AG04449 (cell line): ENCODE measurements at regions not wholly inside any gene's neighbourhood (a gene's known extent, or its start where the extent isn't known, plus 50 kb on each side); places are given as distances from the start of the nearest gene placed in this dataset.
"Not testable (repeated sequence)": the region's sequence is repeated elsewhere in the genome, so short reads cannot be mapped to it uniquely, and the experiment has no call there.

ENCODE experiments used
- CTCF ChIA-PET: fragments of 350-600 bp; formaldehyde crosslinking; extraction: SDS; loops from one replicate; lab custom pipeline; 2021; ENCODE audit warnings: antibody characterized with exemption; lab: Yijun Ruan, JAX
- POLR2A ChIA-PET: fragments of 400-600, 350-600 bp; formaldehyde crosslinking; extraction: SDS; loops from one replicate; lab custom pipeline; 2020; ENCODE audit warnings: antibody characterized with exemption, inconsistent platforms; lab: Yijun Ruan, JAX
- DNase-seq: peaks from one replicate; pipeline ENCODE4 v3.0.0-alpha.2; 2010; ENCODE audit warnings: low read depth, low spot score
- H3K4me3 ChIP-seq: 2 replicates; pipeline ENCODE4 v1.5.1; 2011; ENCODE audit warnings: low read depth, mild to moderate bottlenecking, control low read depth, low read length
- TF ChIP-seq, protein P1 (sequence below): IDR thresholded peaks from one replicate; pipeline ENCODE4 v1.5.1; 2011; ENCODE audit warnings: mild to moderate bottlenecking, moderate library complexity, low read length, control low read depth, inconsistent platforms; ENCODE audit not compliant: insufficient read depth; ENCODE audit errors: missing control alignments

DNA sequence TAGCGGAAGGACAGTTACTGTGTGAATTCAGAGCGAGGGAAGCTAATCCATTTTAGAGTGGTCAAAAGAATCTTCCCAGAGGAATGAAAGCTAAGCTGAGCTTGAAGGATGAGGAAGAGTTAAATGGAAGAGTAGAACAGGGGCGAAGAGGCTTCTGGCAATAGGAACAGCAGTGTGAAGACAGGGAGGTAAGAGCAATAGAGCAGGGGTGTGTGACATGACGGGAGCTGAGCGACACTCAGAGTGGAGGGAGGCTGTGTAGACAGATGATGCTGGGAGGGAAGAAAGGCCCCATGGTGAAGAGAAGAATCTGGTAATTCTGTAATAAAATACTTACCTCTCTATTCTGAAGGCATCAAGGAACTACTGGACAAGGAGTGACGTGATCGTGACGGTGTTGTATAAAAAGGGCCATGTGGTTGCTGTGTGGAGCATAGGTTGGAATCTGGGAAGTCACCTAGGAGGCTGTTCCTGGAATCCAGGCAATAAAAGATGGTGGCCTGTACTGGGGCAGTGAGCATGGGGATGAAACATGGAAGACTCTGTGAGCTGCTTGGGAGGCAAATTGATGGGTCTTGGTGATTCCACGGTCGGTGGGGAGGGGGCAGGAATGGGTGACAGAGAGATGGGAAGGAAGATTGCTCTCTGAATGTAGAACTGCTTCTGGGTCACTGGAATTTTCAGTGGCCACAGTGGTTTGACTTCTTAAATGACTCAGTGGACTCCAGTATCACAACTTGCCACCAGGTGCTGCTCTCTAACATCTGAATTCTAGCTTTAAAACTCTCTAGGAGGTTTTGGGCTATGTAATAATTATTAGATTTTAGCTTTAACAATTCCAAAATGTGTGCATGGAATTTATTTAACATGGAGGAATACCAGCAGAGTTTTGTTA lies 164.1 kb downstream of the ATP23 start:
- TF ChIP-seq, protein P1, sequence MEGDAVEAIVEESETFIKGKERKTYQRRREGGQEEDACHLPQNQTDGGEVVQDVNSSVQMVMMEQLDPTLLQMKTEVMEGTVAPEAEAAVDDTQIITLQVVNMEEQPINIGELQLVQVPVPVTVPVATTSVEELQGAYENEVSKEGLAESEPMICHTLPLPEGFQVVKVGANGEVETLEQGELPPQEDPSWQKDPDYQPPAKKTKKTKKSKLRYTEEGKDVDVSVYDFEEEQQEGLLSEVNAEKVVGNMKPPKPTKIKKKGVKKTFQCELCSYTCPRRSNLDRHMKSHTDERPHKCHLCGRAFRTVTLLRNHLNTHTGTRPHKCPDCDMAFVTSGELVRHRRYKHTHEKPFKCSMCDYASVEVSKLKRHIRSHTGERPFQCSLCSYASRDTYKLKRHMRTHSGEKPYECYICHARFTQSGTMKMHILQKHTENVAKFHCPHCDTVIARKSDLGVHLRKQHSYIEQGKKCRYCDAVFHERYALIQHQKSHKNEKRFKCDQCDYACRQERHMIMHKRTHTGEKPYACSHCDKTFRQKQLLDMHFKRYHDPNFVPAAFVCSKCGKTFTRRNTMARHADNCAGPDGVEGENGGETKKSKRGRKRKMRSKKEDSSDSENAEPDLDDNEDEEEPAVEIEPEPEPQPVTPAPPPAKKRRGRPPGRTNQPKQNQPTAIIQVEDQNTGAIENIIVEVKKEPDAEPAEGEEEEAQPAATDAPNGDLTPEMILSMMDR = no peak
- DNase-seq = no peak
- H3K4me3 ChIP-seq = no peak overlapping the region
- ChIA-PET POLR2A (no interaction called here), CTCF (interaction anchor here (0.7 kb wide), 1 partner anchor 33 kb away, joined by 3 read pairs; no protein-coding TSS in a partner anchor)

DNA sequence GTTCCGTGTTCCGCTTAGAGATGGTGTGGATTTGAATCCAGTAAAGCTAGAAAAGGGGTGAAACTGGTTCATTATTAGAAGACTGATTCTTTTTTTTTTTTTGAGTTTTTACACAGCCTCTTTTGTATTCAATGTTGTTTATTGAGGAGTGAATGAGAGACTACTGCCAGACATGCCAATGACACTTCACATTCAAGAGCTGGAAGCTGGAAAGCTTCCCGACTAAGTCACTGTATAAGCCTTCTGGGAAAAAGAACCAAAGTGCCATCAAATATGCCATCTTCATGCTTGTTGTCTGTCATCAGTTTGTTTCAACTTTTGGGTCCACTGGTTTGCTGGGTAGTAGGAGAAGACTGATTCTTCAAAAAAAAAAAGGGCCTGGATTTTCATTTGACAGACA lies 164.8 kb downstream of the ATP23 start:
- POLR2A ChIA-PET = no interaction called here
- CTCF ChIA-PET = interaction anchor here (0.7 kb wide), 1 partner anchor 34 kb away, joined by 3 read pairs; no protein-coding TSS in a partner anchor
- TF ChIP-seq, protein P1 = no peak
- no peak for DNase-seq
- no peak overlapping the region for H3K4me3 ChIP-seq

- TF ChIP-seq, protein P1 = no peak
- H3K4me3 ChIP-seq = no peak overlapping the region
- no peak for DNase-seq
- ChIA-PET POLR2A (no interaction called here), CTCF (no interaction called here)
These were observed 175.8 kb downstream of the ATP23 start for GRCh38 chr12:58117201-58117600.

DNA sequence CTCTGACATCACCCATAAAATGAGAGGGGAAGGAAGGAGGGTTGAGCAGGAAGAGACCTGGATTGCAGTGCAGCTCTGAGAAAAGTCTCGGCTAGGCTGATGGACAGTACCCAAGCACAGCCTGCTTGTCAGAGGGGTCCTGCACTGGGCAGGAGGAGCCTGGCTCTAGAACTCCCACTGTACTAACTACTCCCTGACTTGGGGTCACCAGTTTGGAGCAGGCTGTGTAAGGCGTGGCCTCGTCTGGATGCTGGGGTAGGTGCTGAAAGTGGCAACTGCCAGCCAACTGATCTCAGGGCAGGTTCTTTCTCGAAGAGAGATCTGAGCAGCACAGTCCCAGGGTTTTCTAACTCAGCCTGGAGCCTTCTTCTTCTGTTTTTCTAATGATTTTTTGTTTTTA lies 176.3 kb downstream of the ATP23 start:
- H3K4me3 ChIP-seq = no peak overlapping the region
- ChIA-PET CTCF (no interaction called here), POLR2A (no interaction called here)
- DNase-seq = no peak
- TF ChIP-seq, protein P1 = no peak

GRCh38 chr12:58125761-58126160 lies 184.4 kb downstream of the ATP23 start:
- DNase-seq, POLR2A ChIA-PET, CTCF ChIA-PET, H3K4me3 ChIP-seq: not testable (repeated sequence)

GRCh38 chr12:58131986-58132755 lies 190.8 kb downstream of the ATP23 start:
- H3K4me3 ChIP-seq = no peak overlapping the region
- TF ChIP-seq, protein P1 = no peak
- POLR2A ChIA-PET = no interaction called here
- CTCF ChIA-PET = no interaction called here
- DNase-seq = no peak
